Hematopoietic multipotent progenitor cell treated with erythropoietin and hydrocortisone succinate and interleukin-3 and kit ligand, for 8 days (in vitro differentiated cells): ENCODE measurements at regions not wholly inside any gene's neighbourhood (a gene's known extent, or its start where the extent isn't known, plus 50 kb on each side); places are given as distances from the start of the nearest gene placed in this dataset.

Experiments used
- DNase-seq: peaks from one replicate; pipeline ENCODE4 v3.0.0-alpha.2; 2015

DNA sequence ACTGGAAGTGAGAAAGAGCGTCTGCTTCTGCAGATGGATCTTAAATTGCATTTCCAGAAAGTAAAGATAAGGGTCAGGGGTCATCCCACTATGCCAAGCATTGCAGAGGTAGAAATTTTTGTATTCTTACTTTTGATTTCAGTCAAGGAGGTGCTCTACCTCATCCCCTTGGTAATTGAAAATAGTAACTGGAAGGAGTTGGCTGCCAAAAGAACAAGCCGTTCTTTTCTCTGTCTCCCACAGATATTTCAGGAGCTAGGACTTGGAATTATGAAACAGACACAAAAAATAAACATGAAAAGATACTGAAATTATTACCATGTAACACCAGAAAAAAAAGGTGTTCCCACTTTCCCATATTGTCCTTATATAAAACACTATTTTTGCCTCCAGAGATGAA is 309.9 kb upstream of the UMPS start:
- DNase-seq = no peak

DNA sequence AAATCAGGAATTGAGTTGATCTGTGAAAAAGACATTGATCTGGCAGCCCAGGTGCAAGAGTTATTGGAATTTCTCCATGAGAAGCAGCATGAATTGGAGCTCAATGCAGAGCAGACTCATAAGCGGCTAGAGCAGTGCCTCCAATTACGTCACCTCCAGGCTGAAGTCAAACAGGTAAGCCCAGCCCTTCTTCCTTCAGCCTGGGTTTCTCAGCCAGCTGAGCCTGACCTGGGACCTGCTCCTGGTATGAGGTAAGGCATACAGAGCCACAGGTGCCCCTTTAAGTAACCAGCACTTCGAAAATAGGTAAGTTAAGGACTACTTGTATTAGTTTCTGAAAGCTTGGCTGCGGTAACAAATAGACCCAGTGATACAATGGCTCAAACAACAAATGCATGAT is 307.4 kb upstream of the UMPS start:
- no peak for DNase-seq

DNA sequence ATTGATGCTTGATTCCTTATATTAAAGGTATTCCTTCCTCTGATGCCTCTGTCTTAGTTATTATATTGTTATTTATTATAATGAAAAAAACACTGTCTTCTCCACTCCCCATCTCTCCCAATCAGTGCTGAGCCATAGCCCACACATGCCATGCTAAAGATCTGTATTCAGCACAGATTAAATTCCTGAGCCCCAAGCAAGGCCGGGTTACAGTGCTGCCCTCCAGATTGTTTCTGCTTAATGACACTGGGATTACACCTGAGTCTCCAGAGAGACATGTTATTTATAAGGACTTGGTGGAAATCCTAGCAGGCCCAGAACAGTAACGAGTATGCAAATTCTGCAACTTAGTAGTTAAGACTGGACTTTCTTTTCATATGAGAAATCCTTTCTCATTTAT is 305.9 kb upstream of the UMPS start:
- DNase-seq = no peak

DNA sequence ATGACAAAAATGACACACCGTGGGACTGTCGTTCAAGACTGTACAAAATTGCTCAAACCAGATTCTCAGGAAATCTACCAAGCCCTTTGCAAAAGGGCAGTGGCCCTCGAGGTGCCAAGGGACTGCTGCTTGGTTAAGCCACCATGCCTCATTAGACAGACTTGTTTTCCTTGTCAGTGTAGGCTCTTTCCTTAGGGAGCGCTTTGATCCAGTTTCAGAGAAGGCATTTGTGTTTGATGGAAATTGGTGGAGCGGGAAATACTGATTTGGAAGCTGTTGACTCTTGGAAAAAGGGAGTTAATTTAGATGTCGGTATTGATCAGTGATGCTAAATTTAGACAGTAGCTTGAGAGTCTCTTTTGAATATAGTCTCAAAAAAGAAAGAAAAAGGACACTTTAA is 304.3 kb upstream of the UMPS start:
- DNase-seq = no peak

DNA sequence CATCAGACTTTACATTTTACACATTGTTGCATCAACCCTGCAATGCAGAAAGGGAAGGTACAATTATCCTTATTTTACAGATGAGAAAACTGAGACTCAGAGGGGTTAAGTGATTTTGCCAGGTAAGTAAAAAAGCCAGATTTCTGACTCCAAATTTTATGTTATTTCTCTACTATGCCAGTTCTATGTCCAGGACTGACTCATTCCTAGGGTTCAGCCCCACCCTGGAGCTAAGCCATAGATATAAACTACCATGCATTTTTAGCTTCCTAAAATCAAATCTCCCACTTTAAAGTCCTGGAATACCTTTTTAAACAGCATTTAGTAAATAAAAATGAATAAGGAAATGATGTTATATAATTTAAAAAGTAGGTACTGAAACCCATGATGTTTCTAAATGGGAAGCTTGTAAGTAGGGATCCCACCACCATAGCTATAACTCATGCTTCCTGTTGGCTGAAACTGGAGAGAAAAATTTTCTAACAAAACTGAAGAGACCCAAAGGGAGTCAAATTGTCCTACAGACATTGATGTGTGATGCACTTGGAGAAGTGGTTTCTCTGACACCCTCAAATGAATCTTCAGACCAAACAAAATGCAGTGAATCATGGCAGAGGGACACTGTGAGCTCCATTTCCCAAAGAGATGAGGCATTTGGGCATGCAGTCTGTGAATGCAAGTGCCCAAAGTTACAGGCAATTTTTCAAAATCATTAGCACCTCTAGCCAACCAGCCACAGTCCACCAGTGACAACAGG is 301.7 kb upstream of the UMPS start:
- no peak for DNase-seq

DNA sequence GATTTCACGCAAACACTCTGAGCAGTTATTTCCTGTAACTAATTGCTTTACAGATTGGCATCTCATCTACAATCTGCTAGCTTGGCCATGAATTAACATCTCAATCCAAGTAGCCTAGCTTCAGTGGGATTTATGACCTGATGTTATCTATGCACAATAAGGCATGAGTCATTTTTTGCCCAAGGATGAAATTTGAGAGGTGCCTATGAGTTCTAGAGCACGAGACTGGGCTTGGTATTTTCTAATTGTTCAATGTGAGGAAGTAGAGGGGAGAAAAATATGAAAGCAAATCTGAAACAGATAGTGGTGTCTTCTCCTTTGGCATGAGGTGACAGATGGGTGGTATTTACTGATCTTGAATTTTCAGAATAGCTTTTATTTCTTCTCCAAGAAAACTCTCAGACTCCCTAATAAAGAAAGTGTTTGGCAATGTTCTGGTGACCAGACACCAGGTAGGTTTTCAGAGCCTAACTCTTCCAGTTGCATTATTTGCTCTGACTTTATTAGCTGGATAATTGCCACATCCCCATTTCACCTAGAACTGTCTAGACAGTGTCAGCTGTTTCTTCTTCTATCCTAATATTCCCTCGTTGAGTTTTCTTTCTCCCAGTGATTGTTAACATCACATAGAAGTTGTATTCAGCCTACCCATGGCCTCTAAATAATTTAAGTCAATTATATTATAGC is 301.0 kb upstream of the UMPS start:
- no peak for DNase-seq

DNA sequence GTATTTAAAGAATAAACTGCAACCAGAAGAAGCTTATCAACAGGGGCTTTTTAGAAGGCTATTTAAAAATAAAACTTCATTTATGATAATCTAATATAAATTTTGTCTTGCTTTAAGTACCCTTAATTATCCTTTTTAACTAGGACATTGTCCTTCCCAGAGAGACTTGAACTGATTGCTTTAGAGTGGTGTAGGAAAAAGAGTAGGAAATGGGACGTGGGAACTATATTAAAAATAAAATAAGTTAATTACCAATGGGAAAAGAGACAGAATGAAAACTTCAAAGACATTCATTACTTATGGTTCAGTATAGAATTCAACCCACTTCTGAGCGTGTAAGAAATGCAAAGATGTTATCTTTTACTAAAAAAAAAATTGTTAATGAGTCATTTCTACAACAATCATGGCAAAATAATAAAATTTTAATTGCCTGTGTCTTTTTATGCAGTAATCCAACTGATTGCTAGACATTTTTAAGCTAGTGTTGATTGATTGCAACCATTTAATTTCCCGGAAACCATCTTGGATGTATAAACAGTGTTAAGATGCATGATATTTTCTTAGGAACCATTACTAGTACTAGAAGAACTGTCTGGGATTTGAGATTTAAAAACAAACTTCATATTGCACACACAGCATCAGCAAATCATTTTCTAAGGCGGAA is 298.8 kb upstream of the UMPS start:
- no peak for DNase-seq

DNA sequence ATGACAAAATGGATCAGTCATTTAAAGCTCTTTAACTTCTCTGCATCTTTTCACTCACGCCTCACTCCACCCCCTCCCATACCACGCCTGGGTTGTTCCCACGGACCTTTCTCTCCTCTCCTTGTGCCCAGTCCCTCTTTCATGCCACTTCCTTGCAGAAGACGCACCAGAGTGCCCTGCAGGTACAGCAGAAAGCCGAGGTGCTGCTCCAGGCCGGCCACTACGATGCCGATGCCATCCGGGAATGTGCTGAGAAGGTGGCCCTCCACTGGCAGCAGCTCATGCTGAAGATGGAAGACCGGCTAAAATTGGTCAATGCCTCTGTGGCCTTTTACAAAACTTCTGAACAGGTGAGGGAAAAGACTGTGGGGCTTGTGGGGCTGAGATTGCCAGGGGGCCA is 296.1 kb upstream of the UMPS start:
- DNase-seq = no peak

DNA sequence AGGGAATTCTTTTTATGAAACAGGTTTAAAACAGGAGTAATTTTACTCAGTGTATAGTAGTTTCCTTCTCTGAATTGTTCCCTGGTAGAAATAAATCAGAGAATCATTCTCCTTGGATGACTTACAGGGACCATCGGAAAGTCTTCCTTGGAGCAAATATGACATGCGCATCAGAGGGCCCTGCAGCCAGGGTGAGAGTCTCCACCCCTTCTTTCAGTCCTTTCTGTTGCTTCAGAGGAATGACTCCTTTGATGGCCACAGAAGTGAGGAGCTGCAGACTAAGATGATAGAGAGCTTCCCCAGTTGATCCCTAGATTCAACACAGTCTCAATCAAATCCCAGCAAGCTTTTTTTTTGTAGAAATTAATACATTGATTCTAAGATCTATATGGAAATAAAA is 294.8 kb upstream of the UMPS start:
- DNase-seq = no peak

DNA sequence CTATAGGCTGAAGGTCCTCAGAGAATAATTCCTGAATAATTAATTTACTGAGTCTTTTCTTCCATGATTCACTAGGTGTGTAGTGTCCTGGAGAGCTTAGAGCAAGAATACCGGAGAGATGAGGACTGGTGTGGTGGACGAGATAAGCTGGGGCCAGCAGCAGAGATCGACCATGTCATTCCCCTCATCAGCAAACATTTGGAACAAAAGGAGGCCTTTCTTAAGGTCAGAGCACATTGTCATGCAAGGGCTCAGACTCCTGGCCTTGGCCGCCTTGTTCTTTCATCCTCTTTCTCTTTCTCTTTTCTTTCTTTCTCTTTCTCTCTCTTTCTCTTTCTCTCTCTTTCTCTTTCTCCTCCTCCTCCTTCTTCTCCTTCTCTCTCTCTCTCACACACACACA is 291.4 kb upstream of the UMPS start:
- no peak for DNase-seq

DNA sequence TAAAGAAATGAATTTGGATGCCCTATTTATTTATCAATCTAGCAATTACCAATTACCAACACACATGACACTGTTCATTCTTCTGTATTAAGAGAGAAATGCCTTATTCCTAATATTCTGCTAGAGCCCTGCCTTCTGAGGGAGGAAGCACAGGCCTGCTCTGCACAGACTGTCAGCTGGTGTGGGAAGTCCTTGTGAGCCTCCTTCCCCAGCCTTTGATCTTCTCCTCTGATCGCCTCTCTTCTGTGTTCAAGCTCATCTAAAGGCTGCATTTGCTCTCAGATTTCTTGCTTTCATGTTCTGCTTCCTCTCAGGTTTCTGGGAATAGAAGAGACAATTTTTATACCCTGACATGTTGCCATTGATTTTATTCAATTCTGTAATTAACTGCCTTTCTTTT is 290.6 kb upstream of the UMPS start:
- no peak for DNase-seq

DNA sequence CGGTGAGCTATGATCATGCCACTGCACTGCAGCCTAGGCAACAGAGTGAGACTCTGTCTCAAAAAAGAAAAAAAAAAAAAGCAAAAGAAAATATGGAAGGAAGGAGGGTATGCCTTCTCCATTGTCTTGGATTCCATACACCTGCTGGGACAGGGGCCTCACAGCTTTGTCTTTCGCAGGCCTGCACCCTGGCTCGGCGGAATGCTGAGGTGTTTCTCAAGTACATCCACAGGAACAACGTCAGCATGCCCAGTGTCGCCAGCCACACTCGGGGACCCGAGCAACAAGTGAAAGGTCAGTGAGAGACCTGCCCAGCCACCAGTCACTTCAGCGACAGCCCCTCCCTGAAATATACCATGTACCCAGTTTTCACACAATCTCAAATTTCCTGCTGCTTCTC is 288.5 kb upstream of the UMPS start:
- no peak for DNase-seq

DNA sequence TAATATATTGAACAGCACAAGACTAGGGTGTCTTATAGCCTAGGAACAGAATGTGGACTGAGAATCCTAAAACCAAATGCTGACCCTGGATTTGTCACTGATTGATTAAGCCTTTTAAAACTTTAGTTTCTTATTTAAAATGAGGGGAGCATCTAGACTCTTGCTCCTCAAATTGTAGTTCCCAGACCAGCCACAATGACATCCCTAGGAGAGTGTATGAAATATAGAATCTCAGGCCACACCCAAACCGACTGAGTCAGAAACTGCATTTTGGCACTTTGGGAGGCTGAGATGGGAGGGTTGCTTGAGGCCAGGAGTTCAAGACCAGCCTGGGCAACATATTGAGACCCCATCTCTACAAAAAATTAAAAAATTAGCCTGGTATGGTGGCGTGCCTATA is 287.8 kb upstream of the UMPS start:
- no peak for DNase-seq

DNA sequence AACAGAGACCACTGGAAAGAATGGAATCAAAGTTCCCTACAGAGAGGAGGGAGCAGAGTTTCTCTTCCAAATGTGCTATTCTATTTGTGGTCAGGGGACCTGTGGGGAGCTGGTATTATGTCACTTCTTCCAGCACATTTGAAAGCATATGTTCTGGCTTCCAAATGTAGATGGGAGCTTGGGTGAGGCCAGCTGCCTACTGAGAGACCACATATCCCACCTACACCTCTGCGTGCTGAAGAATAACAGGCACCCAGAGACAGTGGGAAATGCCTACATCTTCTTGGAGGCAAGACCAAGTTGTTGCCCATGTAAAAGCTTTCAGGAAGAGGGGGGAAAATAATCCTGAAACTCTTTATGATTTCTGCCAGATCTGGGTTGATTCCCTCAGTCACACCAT is 286.8 kb upstream of the UMPS start:
- no peak for DNase-seq

DNA sequence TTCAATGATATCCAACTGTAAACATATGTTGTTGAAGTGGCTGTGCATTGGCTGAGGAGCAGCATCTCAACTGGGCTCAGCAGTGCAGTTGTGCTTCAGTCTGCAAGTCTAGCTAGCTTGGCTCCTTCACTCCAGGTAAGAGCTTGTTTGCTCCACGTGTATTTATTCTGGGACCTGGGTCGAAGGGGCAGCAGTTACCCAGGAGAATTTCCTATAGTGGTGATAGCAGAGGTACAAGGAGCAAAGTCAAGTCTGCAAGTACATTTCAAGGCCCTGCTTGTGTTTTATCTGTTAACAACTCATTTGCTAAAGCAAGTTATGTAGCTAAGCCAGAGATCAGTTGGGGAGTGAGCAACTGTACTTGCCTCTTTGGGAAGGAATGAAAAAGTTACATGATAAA is 286.2 kb upstream of the UMPS start:
- DNase-seq = no peak

DNA sequence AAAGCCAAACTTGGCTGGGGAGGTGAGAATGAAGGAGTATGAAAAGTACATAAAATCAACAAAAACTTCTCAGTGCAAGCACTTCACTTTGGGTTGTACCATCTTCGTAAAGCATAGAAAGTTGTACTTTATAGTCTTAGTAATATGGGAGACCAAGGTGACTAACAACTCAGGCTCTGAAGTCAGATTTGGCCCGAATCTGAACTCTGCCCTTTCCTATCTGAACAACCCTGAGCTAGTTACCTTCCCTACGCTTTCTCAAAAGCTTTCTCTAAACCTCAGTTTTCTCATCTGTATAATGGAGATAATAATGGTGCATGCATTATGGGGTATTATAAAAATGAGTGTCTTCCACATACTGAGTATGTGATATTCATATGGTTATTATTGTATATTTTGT is 285.4 kb upstream of the UMPS start:
- DNase-seq = no peak

DNA sequence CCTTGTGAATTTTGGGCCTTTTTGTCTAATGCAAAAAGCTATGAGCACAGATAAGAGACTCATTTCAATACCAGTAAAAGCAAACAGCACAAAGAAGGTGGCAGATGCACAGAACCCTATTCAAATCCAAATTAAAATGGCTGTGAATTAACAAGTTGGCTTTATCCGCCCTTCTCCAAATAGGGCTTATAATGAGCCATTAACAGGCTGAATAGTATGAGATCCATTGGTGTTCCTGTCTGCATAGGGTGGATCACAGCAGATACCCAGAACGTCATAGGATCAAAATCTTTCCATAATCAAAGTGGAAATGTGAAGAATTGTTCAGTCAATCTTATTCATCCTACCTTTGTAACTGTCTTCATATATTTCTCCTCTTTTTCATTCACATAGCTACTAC is 282.4 kb upstream of the UMPS start:
- DNase-seq = no peak

DNA sequence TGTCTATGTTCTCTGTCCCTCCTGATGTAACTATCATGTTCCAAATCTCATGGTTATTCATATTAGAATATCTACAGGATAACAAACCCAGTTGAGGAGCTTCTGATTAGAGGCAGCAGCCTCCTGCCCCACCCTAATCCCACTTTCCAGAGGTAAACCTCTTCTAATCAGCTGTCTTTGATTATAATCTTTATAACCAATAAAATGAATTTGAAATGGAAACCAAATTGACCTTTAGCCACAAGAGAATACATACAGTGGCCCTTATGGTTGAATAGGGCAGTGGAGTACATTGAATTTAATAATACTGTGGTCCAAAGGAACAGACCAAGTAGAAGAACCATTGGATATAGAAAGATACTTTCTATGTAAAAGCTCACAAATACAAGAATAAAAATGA is 281.3 kb upstream of the UMPS start:
- no peak for DNase-seq

DNA sequence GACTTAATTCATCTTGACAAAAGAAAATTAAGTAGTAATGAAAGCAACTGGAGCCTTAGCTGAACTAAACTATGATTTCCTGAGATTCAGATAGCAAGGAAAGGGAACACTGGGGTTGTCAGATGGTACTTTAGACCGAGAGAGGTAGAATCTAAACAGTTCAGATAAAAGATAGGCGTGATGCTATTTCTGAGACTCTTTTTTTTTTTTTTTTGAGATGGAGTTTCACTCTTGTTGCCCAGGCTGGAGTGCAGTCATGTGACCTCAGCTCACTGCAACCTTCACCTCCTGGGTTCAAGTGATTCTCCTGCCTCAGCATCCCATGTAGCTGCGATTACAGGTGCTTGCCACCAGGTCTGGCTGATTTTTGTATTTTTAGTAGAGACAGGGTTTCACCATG is 279.9 kb upstream of the UMPS start:
- no peak for DNase-seq

DNA sequence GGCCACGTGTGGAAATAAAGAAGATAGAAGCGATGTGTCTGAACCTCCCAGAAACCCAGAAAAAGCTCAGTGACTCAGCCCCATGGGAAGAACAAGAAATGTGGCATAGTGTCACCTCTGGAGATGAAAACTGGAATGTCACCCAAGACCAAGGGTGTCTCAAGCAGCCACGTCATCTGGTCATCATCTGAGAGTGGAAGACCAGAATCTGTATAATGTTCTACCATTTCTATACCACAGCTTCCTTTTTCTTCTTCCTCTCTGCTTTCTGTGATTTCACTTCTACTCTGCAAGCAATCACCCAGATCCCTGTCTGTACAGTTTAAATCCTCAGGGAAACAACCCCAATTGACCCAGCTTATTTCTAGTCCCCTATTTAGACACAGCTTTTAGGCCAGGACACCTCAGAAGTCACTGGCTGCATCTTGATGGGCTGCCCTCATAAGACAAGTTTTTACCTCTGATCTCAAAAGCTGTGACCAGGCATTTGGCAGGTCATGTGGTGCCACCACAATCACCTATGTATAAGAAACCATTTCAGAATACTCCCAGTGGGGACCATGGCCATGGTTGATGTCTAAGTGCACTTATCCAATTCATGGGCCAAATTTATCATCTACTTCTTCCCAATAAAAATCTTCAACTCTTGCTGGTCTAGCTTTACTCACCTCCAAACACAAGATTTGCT is 278.5 kb upstream of the UMPS start:
- no peak for DNase-seq

DNA sequence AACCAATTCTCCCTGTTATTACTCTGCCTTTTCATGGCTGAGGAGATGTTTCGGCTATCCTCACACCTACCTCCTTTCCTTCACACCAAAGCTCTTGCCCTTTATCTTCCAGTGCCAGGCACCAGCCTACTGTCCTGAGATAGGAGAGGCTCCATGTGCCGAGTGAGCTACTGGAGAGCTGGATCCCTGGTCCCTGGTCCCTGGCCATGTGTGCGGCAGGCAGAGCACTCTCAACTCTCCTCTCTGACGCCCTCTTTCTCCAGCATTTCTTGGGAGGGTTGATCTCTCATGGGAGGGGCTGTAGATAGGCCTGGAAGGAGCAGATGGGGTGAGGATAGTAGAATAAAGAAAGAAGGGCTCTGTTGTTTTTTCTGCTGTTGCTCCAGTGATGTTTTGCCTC is 277.1 kb upstream of the UMPS start:
- DNase-seq = peak; percentile 36

DNA sequence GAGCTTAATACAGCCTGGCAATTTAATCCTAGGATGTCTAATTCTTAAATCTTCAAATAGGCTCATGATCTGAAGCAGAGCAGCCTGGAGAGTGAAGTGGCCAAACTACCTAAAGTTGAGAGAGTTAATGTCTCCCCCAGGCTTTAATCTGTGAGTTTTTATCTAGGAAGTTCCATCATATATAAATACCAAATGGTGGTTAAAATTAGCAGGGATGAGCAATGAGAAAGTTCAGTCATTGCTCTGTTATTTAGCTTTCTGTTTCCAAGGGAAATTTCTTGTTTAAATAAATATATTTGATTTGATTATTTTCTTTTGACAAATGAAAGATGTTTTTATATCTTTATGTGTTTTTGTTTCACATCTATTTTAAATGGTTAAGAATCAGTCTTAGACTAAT is 274.4 kb upstream of the UMPS start:
- no peak for DNase-seq

DNA sequence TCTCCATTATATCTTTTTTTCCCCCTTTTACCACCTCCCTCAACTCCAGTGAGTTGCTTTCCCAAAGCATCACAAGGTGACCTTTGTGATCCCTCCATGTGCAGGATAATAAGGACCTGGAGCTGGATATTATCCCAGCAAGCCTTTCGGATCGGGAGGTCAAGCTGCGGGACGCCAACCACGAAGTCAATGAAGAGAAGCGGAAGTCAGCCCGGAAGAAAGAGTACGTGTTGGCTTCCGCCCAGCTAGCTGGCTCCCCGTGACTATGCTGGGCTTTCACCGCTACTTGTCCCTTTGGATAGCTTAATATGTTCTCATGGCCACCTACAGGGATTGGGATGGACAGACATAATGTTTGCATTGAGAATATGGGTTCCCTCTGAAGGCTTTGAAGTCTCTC is 273.7 kb upstream of the UMPS start:
- DNase-seq = no peak

DNA sequence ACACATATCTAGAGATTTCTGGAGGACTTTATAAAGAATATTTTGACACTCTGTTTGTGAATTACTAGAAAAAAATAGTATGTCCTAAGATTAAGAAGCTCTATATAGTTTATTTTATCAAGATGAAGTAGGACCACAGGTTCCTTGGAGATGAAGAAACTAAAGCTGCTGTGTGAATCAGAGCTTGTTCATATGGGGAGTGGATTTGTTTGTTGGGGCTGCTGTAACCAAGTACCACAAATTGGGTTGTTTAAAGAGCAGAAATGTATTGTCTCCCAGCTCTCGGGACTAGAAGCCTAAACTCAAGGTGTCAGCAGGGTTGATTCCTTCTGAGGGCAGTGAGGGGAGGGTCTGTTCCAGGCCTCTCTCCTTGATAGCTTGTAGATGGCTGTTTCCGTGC is 270.6 kb upstream of the UMPS start:
- DNase-seq = no peak
